GM21717 (cell line): ENCODE measurements at regions not wholly inside any gene's neighbourhood (a gene's known extent, or its start where the extent isn't known, plus 50 kb on each side); places are given as distances from the start of the nearest gene placed in this dataset.
"Not testable (repeated sequence)": the region's sequence is repeated elsewhere in the genome, so short reads cannot be mapped to it uniquely, and the experiment has no call there.

Experiments used
- ATAC-seq: cut with Tn5 transposase; IDR thresholded peaks from one replicate; pipeline ENCODE4 v1.9.1; 2021; ENCODE audit warnings: mild to moderate bottlenecking, moderate library complexity; ENCODE audit not compliant: unreplicated experiment

DNA sequence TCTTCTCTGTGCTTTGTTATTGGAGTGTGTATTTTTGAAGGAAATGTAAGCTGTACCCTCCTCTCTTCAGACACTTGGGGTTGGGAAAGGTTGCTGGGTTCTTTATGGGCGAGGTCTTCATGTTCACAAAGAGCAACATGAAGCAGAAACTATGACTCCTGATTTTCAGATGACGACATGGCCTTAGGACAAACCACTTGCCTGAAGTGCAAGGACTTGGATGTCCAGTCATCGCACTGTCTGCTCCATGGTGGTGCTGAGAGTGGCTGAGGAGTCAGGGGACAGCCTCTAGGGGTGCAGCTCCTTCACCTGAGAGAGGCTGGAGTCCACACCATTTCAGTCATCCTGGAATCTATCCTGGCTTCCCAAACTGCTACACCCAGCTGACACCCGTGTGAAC lies 183.9 kb upstream of the CDH5 start:
- ATAC-seq = no peak

DNA sequence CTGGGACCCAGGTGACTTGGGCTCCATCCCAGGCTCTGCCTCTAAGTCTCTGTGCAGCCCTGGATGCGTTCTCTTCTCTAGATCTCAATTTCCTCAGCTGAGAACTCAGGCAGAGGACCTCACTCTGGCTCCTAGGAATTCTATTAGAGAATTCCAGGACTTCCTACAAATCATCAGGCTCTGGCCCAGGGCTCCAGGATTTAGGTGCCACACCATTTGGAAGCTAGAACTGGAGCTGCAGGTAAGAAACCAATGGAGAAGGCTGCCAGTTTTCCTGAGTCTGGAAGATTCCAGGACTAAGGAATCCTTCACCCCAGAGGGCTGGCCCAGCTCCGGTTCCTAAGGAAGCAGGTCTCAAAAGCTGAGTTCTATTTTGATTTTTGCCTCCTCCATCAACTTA lies 189.8 kb upstream of the CDH5 start:
- no peak for ATAC-seq

DNA sequence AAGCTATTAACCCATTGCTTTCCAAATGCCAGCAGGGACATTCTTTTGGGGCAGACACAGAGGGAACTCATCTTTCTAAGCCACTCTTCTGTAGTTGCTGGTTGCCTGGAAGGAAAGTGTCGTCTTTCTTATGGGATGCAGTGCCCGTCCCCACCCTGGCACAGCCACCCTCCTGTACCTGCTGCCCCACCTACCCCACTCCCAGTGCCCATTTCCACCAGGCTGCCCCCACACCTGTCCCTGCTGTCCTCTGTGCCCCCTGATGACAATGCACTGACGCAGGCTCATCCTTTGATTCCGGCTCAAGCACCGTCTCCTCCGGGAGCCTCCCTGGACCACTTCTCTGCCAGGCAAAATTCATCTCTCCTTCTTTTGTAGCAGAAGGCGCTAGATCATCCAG lies 190.4 kb upstream of the CDH5 start:
- ATAC-seq = no peak

DNA sequence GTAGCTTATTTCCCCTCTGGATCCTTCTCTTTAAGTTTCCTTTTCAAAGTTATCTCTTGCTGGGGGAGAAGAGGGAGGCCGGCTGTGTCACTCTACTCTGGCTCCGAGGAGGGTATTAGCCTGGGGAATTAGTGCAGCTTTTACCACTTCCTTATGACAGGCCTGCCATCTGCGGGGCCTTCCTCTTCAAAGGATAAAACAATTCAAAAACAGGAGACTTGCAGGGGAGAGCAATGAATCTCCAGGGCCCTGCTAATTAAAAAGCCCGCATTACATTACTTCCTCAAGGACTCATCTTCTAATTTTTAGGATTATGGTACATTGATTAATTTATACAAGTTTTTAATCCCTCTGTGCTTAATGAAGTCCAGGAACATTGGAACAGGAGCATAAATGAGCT lies 190.9 kb upstream of the CDH5 start:
- ATAC-seq = no peak

DNA sequence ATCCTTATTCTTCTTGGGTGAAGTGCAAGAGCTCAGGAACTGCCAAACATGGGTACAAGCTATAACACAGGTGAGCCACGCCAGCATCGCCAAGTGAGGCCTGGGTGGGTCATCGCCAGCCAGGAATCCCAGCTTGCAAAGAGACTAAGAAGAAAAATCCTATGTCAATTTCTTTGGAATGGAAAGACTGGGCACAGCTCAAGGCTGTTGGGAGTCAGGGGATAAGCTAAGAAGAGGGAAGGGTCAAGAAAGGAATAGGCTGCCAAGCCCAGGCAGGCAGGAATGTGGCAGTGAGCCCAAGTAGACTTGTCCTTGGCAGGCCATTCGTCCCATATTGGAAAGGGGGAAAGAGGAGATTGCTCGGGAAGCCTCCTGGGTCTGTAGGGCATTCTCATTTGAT lies 191.4 kb upstream of the CDH5 start:
- no peak for ATAC-seq

DNA sequence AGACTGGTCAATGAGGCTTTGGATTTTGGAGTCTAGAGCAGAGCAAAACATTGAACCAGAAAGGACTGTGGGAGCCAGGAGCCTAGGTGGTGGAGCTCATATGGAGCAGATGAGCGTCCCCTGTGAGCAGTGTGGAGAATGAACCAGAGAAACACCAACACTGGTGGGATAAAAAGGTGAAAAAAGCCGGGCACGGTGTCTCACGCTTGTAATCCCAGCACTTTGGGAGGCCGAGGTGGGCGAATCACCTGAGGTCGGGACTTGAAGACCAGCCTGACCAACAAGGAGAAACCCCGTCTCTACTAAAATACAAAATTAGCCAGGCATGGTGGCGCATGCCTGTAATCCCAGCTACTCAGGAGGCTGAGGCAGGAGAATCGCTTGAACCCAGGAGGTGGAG lies 192.7 kb upstream of the CDH5 start:
- not testable (repeated sequence) for ATAC-seq

DNA sequence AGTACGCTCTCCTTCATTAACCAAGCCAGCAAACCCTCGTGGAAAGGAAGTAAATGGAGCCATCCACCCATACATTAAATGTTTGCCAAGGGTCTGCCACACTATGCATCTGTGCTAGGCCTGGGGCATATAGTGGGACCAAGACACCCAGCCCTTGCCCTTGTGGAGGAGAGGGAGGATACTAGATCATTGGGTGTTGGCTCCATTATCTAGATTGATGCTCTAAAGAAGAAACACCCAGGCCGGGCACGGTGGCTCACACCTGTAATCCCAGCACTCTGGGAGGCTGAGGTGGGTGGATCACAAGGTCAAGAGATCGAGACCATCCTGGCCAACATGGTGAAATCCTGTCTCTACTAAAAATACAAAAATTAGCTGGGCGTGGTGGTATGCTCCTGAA lies 193.3 kb upstream of the CDH5 start:
- not testable (repeated sequence) for ATAC-seq

DNA sequence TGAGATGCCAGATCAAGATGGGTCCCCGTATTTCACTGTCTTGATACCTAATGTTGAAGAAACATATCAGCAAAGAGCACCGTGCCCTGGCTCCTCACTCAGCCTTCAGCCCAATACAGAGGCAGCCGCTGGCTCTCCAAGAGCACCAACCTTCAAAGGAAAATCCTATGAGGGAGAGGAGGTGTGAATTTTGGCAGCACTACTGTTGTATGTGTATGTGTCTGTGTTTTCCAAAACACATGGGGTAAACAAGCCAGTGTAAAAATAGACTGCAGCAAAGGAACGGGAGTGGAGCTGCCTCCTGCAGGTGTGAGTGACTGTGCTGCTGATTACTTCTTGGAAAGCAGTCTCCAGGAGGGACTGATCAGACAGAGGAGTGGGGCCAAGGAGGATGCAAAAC lies 194.0 kb upstream of the CDH5 start:
- ATAC-seq = no peak

DNA sequence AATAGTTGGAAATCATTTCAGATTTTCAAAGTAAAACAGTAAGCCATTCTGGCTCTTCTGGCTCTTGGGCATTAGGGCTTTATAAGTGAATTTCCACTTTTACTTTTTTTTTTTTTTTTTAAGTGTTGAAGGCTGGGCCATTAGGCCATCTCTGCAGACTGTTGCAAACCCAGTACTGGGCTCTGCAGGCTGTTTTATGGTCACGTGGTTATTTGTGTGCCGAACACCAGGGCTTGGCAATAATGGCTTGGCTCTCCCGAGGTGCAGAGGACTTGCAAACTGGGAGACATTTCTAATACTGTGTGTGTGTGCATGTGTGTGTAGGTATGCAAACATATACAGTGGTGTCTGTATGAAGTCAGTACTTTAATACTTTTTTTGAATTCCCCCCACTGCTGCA lies 194.9 kb upstream of the CDH5 start:
- no peak for ATAC-seq

DNA sequence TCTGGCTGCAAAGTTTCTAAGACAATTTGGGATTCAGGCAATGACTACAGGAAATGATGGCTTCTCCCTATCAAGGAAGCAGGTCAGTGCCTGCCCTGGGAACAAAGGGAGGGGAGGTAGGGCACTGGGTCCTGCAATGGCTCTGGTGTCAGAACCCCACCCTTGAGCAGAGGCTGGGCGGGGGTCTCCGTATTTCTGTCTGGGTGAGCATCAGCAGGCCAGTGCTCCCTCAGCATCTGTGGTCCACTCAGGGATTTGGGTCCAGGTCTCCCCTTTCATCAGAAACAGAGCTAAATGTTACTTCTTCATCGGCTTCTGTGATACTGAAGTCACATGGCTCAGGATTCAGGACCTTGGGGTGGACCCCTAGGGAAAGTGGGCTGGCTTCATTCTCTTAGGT lies 195.5 kb upstream of the CDH5 start:
- no peak for ATAC-seq

DNA sequence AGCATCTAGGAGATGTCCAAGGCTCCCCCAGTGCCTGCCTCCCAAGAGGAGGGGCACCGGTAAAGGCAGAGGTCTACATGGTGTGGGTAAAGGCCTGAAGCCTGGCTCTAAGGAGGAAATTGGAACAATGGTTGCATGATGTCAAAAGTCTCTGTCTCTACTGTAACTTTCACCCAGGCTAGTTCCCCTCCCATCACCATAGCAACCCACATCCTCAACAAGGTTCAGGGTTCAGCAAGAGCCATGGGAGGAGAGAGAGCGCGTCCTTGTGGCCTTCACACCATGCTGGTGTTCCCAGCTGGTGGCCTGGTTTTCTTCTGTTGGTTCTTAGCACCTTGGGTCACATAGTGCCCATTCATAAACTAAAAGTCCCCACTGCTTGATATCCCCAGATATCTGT lies 196.7 kb upstream of the CDH5 start:
- ATAC-seq = no peak

DNA sequence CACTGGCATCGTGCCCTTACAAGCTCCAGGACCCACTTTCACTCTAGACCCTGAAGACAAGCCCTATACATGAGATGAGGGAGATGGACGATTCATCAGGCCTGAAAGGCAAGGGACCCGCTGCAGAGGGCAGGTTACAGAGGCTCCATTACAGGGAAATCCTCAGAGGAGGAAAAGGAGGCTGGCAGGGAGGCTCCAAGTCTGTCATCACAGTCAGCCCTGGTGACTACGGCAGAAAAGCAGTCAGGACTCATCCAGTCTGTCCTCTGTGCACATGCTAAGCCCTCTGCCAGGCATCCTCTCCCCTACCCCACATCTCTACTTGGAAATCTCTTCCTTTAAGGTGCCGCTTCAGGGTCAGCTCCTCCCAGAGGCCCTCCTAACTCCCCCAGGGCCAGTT lies 197.7 kb upstream of the CDH5 start:
- no peak for ATAC-seq

DNA sequence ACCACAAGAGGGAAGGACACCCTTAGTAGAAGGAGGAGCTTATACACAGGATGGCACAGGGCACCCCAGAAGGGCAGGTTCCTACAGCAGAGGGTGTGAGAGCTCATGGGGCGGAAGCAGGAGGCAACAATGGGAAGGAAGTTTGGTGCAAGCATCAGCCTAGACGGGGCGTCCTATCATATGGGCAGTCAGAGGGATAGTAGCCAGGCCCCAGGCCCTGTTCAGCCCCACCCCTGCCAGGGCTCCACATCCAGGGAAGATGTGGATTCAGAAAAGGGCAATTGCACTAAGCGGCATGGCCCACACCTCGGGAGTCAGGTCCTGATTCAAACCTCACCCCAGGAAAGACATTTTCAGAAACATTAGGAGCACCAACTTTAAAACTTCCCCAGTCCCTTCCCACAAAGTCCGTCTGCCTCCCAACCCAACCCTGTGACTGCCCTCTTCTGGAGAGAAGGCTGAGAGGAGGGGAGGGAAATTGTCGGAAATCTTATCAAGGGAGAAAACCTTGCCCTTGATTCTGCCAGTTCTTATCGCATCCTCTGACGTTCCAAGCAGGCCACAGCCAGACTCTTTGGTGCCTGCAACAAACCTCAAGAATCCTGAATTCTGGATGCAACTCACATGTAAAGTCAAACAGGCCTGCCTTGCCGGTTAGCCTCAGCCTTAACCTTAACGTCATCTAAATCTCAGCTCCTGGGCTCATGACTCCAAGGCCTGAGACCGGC lies 198.8 kb upstream of the CDH5 start:
- ATAC-seq = no peak

DNA sequence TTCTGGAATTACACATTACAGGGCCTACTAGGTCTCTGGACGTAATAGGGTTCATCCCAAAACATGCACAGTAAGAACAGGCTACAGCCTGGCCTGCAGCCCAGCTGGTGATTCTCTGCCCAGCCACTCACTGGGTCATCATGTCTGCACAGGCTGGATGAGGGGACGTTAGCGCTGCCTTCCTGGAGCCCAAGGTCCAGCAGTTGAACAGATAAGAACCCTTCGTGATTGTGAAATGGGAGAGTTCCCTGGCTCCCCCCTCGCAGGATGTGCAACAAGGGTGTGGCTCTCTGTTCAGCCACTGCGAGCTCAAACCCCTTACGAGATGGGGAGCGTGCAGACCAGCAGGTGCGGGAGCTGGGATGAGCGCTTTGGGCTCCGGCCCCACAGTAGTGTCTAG lies 200.0 kb upstream of the CDH5 start:
- ATAC-seq = no peak

DNA sequence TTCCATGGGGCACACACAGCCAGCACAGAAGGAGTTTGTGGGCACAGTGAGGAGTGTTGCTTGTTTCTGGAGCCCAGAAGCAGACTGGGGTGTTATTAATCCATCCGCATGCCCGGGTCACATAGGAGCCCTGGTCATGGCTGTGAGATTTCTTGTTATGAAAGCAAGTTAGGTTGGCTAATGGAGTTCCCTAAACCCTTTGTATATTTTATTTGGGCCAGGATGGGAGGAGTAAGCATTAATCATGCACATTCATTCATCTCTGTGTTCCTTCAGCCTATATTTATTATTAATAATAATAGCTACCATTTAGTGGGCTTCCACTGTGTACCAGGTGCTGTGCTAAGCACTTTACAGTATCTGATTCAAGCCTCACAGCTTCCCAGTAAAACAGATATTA lies 200.6 kb upstream of the CDH5 start:
- ATAC-seq = no peak

DNA sequence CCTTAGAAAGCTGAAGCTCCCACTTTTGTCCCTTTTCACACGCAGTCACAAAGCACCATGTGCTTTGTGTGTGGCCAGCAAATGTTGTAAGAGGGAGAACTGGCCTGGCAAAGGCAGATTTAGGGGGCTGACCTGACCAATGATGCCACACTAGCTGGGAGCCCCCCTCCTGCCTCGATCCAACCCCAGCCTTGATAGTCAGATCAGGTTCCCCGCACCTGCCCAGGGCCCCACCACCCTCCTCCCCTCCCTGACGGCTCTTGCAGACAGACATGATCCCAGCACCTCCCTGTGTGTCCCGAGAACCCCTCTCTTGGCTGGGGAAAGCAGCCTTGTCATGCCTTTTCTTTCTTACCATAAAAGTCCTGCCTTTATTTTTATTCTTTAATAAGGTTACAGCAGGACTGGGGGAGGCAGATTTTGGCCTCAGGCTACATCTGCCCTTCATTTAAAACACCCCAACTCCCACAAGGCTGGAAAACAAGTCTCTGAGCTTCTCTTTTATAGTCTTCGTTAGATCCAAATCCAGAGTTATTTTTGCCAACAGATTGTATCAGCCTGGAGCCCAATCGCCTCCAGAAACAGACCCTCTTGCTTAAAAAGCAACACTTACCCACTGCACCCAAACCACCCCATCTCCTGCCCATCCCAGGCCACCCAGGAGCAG lies 201.8 kb upstream of the CDH5 start:
- no peak for ATAC-seq

DNA sequence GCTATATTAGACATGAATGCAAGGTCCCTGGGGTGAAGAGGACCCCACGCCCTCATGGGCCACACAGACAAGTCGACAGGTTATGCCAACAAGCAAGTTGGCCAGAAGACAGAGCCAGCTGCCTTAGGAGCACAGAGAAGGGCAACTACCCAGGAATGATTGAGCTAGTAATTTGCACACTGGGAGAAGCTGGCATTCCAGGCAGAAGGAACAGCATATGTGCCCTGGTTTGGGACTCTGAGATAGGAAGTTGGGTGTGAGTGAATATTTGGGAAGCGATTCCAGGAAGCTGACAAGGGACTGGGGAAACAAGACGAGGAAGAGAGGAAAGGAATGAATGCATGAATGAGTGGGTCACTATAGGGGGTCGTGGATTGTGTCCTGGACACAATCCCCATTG lies 203.7 kb upstream of the CDH5 start:
- ATAC-seq = no peak

DNA sequence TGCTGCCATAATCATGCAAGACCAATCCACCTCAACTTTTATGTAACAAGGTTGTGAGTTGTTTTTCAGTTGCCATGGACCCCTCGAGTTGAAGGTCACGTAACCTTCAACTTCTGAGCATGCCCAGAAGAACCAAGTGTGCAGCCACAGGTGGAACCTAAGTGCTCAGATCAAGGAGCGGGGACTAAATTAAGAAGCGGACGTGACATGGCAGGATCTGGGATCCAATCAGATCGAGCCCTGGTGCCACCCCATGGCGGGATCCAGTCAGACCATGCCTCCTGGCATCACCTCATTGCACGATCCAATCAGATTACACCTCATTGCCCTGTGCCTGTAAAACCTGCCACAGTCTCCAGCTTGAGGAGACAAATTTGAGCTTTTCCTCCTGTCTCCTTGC lies 204.5 kb upstream of the CDH5 start:
- no peak for ATAC-seq

DNA sequence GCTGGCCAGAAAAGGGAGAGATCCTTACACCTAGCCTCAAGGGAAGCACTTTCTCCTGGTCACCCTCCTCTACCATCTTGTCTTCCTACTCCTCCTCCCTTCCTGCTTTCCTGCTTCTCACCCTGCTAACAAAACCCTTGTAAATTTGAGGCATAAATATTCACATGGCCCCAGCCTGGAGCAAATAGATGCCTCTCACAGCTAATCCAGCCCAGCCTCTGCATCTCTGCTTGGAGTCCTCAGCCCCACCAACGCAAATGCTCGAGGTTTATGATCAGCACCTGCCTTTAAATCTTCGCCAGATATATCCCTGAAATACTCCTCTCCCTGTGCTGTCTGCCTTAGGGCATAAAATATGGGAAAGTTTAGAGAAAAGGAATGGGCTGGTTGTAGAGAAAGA lies 205.2 kb upstream of the CDH5 start:
- ATAC-seq = no peak

DNA sequence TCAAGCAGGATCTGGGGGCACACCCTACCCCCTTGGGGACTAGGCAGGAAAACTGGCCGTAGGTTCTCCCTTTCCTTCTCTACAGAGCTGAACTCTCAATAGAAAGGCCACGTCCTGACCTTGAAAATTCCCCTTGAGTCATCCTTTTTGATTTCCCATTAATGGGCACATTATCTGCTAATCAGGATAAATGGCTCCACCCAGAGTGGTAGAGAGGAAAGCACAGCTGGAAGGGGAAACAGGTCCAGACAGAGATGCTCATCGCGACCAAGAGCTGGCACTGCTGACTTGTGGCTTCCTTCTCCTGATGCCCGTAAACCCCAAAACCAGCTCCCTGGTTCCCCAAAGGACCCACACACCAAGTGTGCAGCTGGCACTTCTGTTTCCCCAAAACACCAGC lies 206.5 kb upstream of the CDH5 start:
- ATAC-seq = no peak

DNA sequence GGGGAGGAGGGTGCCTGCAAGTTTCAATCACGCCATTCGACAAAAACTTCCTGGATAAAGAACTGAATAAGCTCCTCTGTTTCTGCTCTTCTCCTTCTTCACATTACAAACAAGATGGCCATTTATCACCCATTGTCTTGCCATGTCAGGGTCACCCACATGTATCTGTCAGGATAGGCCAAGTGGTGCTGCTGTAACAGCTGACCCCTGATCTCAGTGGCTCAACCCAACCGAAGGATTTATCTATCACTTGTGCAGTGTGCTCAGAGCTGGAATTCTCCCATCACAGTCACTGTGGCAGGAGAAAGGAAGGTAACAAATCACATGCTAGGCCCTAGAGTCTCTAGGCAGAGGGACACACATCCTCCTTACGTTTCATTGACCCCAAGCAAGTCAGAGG lies 210.0 kb upstream of the CDH5 start:
- no peak for ATAC-seq

DNA sequence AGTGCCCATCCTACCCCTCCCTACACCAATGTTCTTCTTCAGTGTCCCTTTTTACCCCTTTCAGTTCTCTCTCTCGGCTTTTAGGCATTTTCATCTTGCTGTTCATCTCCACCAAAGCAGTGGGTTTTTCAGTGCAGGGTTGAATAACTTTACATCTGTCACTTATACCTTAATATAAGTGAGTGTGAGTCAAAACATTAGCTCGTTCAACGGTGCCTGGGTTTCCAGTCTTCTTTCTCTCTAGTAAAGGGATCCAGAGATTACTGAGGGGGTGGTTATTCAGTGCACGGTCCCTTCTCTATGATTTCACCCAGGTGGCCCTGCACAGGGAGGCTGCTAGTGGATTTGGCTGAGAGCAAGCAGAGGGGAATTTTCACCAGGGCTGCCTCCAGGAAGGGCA lies 210.6 kb upstream of the CDH5 start:
- ATAC-seq = no peak

DNA sequence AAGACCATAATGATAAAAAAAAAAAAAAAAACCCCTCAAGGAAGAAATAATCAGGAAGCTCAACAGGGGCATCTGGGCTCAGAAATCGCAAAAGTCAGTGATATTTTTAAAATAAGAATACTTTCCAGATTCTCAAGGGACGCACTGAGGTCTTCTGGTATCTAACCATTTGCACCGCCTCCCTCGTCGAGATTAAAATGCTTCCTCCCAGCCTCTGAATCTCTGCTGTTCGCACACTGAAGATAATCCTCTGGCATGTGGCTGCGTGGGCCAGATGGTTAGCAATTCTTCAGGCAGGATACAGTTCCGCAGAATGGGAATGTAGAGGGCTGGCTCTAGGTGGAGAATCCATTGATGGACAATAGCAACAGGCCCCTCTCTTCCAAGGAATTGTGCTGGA lies 211.7 kb upstream of the CDH5 start:
- ATAC-seq = no peak
